ENCODE measurements at regions not wholly inside any gene's neighbourhood (a gene's known extent, or its start where the extent isn't known, plus 50 kb on each side); places are given as distances from the start of the nearest gene placed in this dataset.
"Not testable (repeated sequence)": the region's sequence is repeated elsewhere in the genome, so short reads cannot be mapped to it uniquely, and the experiment has no call there.

GRCh38 chr5:159782995-159783300 lies 133.3 kb upstream of the ADRA1B start:
- no peak for DNase-seq (ENCODE audit: low read depth, low spot score)

GRCh38 chr5:159783726-159784247 lies 132.5 kb upstream of the ADRA1B start:
- DNase-seq (ENCODE audit: low read depth, low spot score): no peak

- no peak for DNase-seq (ENCODE audit: low read depth, low spot score)
These were observed 131.3 kb upstream of the ADRA1B start for GRCh38 chr5:159784993-159785392.

- DNase-seq (ENCODE audit: low read depth, low spot score): no peak
These were observed 130.6 kb upstream of the ADRA1B start for GRCh38 chr5:159785656-159786055.

- DNase-seq (ENCODE audit: low read depth, low spot score): no peak
These were observed 130.1 kb upstream of the ADRA1B start for GRCh38 chr5:159786201-159786600.

GRCh38 chr5:159786901-159787691 lies 129.2 kb upstream of the ADRA1B start:
- no peak for DNase-seq (ENCODE audit: low read depth, low spot score)

- DNase-seq (ENCODE audit: low read depth, low spot score): no peak
These were observed 128.4 kb upstream of the ADRA1B start for GRCh38 chr5:159787837-159788236.

- no peak for DNase-seq (ENCODE audit: low read depth, low spot score)
These were observed 127.4 kb upstream of the ADRA1B start for GRCh38 chr5:159788835-159789331.

- no peak for DNase-seq (ENCODE audit: low read depth, low spot score)
These were observed 124.1 kb upstream of the ADRA1B start for GRCh38 chr5:159792180-159792579.

GRCh38 chr5:159797261-159797970 lies 118.9 kb upstream of the ADRA1B start:
- DNase-seq (ENCODE audit: low read depth, low spot score): no peak

- DNase-seq (ENCODE audit: low read depth, low spot score): no peak
These were observed 116.6 kb upstream of the ADRA1B start for GRCh38 chr5:159799701-159800100.

GRCh38 chr5:159800131-159800840 lies 116.0 kb upstream of the ADRA1B start:
- DNase-seq (ENCODE audit: low read depth, low spot score): no peak

- no peak for DNase-seq (ENCODE audit: low read depth, low spot score)
These were observed 115.0 kb upstream of the ADRA1B start for GRCh38 chr5:159801303-159801702.

- no peak for DNase-seq (ENCODE audit: low read depth, low spot score)
These were observed 113.6 kb upstream of the ADRA1B start for GRCh38 chr5:159802661-159803060.

- DNase-seq (ENCODE audit: low read depth, low spot score): no peak
These were observed 112.2 kb upstream of the ADRA1B start for GRCh38 chr5:159804121-159804520.

GRCh38 chr5:159805021-159805420 lies 111.3 kb upstream of the ADRA1B start:
- no peak for DNase-seq (ENCODE audit: low read depth, low spot score)

- not testable (repeated sequence) for DNase-seq (ENCODE audit: low read depth, low spot score)
These were observed 109.1 kb upstream of the ADRA1B start for GRCh38 chr5:159807135-159807534.

GRCh38 chr5:159807586-159807985 lies 108.7 kb upstream of the ADRA1B start:
- DNase-seq (ENCODE audit: low read depth, low spot score): no peak

GRCh38 chr5:159811712-159812111 lies 104.6 kb upstream of the ADRA1B start:
- DNase-seq (ENCODE audit: low read depth, low spot score): no peak

GRCh38 chr5:159812759-159813158 lies 103.5 kb upstream of the ADRA1B start:
- not testable (repeated sequence) for DNase-seq (ENCODE audit: low read depth, low spot score)

- DNase-seq (ENCODE audit: low read depth, low spot score): no peak
These were observed 102.1 kb upstream of the ADRA1B start for GRCh38 chr5:159814222-159814621.
